Heart left ventricle (tissue), 16 donors: ENCODE measurements at regions not wholly inside any gene's neighbourhood (a gene's known extent, or its start where the extent isn't known, plus 50 kb on each side); places are given as distances from the start of the nearest gene placed in this dataset.

Experiments
- ATAC-seq, 4 donors: fragments of 200-7000 bp; cut with Tn5 transposase; one replicate each; pipeline ENCODE4 v1.9.1; 2020 to 2022; ENCODE audit warnings: moderate library complexity in 4 of 4, mild to moderate bottlenecking in 3 of 4, moderate number of reproducible peaks in 1 of 4
- DNase-seq, 5 donors: peaks; one replicate each; pipeline ENCODE4 v3.0.0-alpha.2; 2020
- H3K27ac ChIP-seq, 12 donors: fragments of 200-600 bp; sonication (generic) in 4 of 12; one replicate each; pipeline versions ENCODE4 v1.5.0 to v1.8.0; 2016 to 2022; ENCODE audit warnings: mild to moderate bottlenecking in 2 of 12
- H3K27me3 ChIP-seq, 9 donors: fragments of 200-600 bp; sonication (generic) in 2 of 9; one replicate each; pipeline versions ENCODE4 v1.5.1 to v1.8.0; 2016 to 2022; ENCODE audit warnings: mild to moderate bottlenecking in 3 of 9
- H3K36me3 ChIP-seq, 9 donors: fragments of 200-600 bp; sonication (generic) in 2 of 9; one replicate each; pipeline versions ENCODE4 v1.5.0 to v1.8.0; 2018 to 2022; ENCODE audit warnings: mild to moderate bottlenecking in 2 of 9
- H3K4me1 ChIP-seq, 12 donors: fragments of 200-600 bp; sonication (generic) in 4 of 12; one replicate each; pipeline versions ENCODE4 v1.5.0 to v1.8.0; 2016 to 2022; ENCODE audit warnings: mild to moderate bottlenecking in 3 of 12
- H3K4me3 ChIP-seq, 12 donors: fragments of 200-600 bp; sonication (generic) in 4 of 12; one replicate each; pipeline versions ENCODE4 v1.5.0 to v1.8.0; 2017 to 2022; ENCODE audit warnings: mild to moderate bottlenecking in 9 of 12, moderate library complexity in 4 of 12
- H3K9me3 ChIP-seq, 12 donors: fragments of 200-600 bp; sonication (generic) in 4 of 12; one replicate each; pipeline versions ENCODE4 v1.5.0 to v1.8.0; 2016 to 2022; ENCODE audit warnings: mild to moderate bottlenecking in 1 of 12
- POLR2A ChIP-seq, 2 donors: fragments of 450-650 bp; IDR thresholded peaks; one replicate each; pipeline ENCODE4 v1.6.1; 2017; ENCODE audit warnings: antibody characterized with exemption in 2 of 2, mild to moderate bottlenecking in 2 of 2, moderate library complexity in 2 of 2
- WGBS, 4 donors: extraction: QIAGEN DNeasy Blood & Tissue Kit in 2 of 4; methylation state at CpG; one replicate each; pipeline versions ENCODE4 v1.1.5 to v1.1.7; 2013 to 2018; 5-methylcytosine and 5-hydroxymethylcytosine counted together
- intact Hi-C, 10 donors: fragments of 100-400 bp; cut with DNase I; formaldehyde crosslinking; loops; one replicate each; pipeline versions ENCODE4 v1.11.1 to v1.14.2; 2022
- TF ChIP-seq, protein P1 (sequence below), 12 donors: fragments of 200-600 bp; sonication (generic) in 4 of 12; IDR thresholded peaks; one replicate each; pipeline versions ENCODE4 v1.5.0 to v1.8.0; 2018 to 2022; ENCODE audit warnings: antibody characterized with exemption in 12 of 12, mild to moderate bottlenecking in 5 of 12
- donor health status: ischemic (EF 13 %, LVEDD 7.1; RV severe dilation, severe dysfunction).
- donor health status: healthy with polysubstance abuse.
- donor health status: DM: no; HTN: yes; CAD: no.
- donor health status: DM: no; HTN: no; CAD: no.
- donor health status: ischemic (EF 25% LVEDD 6.9; RV normal size, moderate dysfunction).
- donor health status: ischemic (EF 25% LVEDD 5.7; RV mildly dilated, moderate dysfunction).
- donor health status: healthy.
- donor health status: DM: yes; HTN: yes; CAD: no.
- donor health status: ischemic (EF 35%, LVEDD 5.7; RV mildly dilated, moderate dysfunction).
- donor health status: nonischemic (EF 11% LVEDD 7.7; RV severe dilation, severe dysfunction).
- donor health status: DM: yes; HTN: yes; CAD: no.
- donor health status: PGD.
- donor health status: ischemic (EF 29% LVEDD 5.4; RV normal size, mild dysfunction).
- donor health status: nonischemic (EF 23%, LVEDD 6.1; RV moderate dilation, normal function).

DNA sequence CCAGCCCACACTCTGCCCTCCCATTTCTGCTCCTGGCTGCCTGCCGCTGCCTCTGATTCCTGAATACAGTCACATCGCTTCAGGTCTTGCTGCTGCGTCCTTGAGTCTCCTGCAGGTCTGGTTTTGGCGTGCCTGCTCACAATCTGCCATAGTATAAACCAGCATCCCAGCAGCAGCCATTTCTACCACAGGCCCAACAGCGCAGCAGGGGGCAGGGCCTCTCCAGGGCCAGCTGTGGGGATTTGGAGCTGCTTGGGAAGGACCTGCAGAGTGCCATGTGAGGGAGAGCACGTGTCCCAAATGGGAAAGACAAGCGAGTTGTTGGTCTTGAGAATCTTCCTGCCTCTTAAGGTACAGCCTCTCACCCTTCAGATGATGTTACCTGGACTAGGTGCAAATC is 398.3 kb upstream of the PPP2R3A start:
- ATAC-seq (no peak), DNase-seq (no peak)
- Histone ChIP-seq H3K4me1 (no peaks in the 10 kb centered on the region), H3K4me3 (no peak overlapping the region), H3K36me3 (no peaks in the 10 kb centered on the region), H3K9me3 (no peaks in the 10 kb centered on the region), H3K27me3 (no peaks in the 10 kb centered on the region), H3K27ac (no peak overlapping the region)
- WGBS, 4 donors = 78 to 87% (median 81%) methylated on average over 7 of the region's 7 CpGs
- intact Hi-C loops = no loop called here
- TF ChIP-seq, protein P1, sequence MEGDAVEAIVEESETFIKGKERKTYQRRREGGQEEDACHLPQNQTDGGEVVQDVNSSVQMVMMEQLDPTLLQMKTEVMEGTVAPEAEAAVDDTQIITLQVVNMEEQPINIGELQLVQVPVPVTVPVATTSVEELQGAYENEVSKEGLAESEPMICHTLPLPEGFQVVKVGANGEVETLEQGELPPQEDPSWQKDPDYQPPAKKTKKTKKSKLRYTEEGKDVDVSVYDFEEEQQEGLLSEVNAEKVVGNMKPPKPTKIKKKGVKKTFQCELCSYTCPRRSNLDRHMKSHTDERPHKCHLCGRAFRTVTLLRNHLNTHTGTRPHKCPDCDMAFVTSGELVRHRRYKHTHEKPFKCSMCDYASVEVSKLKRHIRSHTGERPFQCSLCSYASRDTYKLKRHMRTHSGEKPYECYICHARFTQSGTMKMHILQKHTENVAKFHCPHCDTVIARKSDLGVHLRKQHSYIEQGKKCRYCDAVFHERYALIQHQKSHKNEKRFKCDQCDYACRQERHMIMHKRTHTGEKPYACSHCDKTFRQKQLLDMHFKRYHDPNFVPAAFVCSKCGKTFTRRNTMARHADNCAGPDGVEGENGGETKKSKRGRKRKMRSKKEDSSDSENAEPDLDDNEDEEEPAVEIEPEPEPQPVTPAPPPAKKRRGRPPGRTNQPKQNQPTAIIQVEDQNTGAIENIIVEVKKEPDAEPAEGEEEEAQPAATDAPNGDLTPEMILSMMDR (IDR thresholded peaks at IDR 0.05) = no peak
- TF ChIP-seq POLR2A (IDR thresholded peaks at IDR 0.05) = no peak

DNA sequence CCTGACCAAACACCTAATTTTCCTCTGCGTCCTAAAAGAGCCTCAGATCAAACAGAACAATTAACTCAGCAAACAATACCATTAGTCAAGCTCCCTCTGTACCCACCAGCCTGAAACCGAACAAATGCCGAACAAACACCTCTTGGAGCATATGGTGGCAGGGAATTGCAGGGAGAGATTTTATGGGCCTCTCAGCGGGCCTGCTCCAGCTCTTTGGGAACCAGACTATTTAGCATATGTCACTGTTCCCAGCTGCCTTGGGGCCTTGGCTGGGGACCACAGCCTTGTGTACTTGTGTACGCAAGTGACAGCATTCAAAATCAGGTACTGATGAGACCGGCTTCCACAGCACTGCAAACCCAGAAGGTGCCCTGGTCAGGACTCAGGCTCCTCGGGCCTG is 388.8 kb upstream of the PPP2R3A start:
- H3K4me1 ChIP-seq = no peaks in the 10 kb centered on the region
- WGBS, 4 donors = 69 to 76% (median 75%) methylated on average over 6 to 7 of the region's 7 CpGs
- no peak overlapping the region for H3K4me3 ChIP-seq
- peaks cover 0 to 5% (median 0%) of the 10 kb centered on the region in 12 donors for H3K9me3 ChIP-seq
- ATAC-seq = no peak
- intact Hi-C loops = no loop called here
- H3K27me3 ChIP-seq = peaks cover 0 to 6% (median 0%) of the 10 kb centered on the region in 9 donors
- no peaks in the 10 kb centered on the region for H3K36me3 ChIP-seq
- no peak for DNase-seq
- no peak overlapping the region for H3K27ac ChIP-seq
- no peak for TF ChIP-seq POLR2A (IDR thresholded peaks at IDR 0.05)
- TF ChIP-seq, protein P1 (IDR thresholded peaks at IDR 0.05) = no peak

DNA sequence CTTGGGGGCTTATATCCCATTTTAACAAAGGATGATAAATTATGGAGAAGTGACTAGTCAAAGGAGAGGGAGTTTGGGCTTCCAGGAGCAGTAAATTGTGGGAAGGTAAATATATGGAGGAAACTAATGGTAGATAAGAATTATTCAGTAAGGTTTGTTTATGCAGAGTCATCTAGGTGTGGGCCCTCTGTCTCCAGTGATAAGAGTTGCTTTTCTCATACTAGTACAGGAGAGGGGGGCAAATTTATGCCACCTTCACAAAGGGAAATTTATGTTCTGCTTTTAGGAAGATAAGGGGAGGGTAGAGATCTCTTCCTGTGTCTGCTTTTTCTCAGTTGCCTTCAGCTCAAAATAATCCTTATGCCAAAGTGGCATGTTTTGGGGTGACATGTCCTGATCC is 383.7 kb upstream of the PPP2R3A start:
- Histone ChIP-seq H3K27me3 (peaks cover 0 to 3% (median 0%) of the 10 kb centered on the region in 9 donors), H3K4me3 (no peak overlapping the region), H3K27ac (no peak overlapping the region), H3K36me3 (no peaks in the 10 kb centered on the region), H3K9me3 (peaks cover 0 to 9% (median 0%) of the 10 kb centered on the region in 12 donors), H3K4me1 (no peaks in the 10 kb centered on the region)
- TF ChIP-seq, protein P1 (IDR thresholded peaks at IDR 0.05) = no peak
- no peak for TF ChIP-seq POLR2A (IDR thresholded peaks at IDR 0.05)
- DNase-seq (no peak), ATAC-seq (no peak)
- intact Hi-C loops = no loop called here

DNA sequence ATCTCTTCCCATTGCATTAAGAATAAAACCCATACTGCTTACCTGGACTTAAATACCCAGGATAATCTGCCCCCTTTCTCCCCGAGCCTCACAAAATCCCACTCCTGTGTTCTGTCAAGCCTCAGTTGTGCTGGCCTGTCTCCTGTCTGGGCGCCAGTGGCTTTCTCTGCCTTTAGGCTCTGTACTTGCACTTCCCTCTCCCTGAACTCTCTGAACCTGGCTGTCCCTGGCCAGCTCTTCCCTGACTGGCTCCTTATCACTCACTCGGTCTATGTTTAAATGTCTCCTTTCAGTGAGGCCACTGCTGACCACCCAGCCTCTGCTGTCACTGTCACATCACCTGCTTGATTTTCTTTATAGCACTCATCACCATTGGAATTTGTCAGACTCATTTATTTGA is 382.7 kb upstream of the PPP2R3A start:
- no peak for TF ChIP-seq POLR2A (IDR thresholded peaks at IDR 0.05)
- TF ChIP-seq, protein P1 (IDR thresholded peaks at IDR 0.05) = no peak
- no peak overlapping the region for H3K4me3 ChIP-seq
- intact Hi-C loops = no loop called here
- no peak for ATAC-seq
- no peak overlapping the region for H3K27ac ChIP-seq
- H3K27me3 ChIP-seq = no peaks in the 10 kb centered on the region
- no peaks in the 10 kb centered on the region for H3K4me1 ChIP-seq
- peaks cover 0 to 9% (median 0%) of the 10 kb centered on the region in 12 donors for H3K9me3 ChIP-seq
- 30 to 50% (median 34%) methylated on average over 3 of the region's 3 CpGs for WGBS, 4 donors
- DNase-seq = no peak
- no peaks in the 10 kb centered on the region for H3K36me3 ChIP-seq
